Hematopoietic multipotent progenitor cell treated with erythropoietin and hydrocortisone succinate and interleukin-3 and kit ligand, for 6 days (in vitro differentiated cells): ENCODE measurements at regions not wholly inside any gene's neighbourhood (a gene's known extent, or its start where the extent isn't known, plus 50 kb on each side); places are given as distances from the start of the nearest gene placed in this dataset.

Experiments
- DNase-seq: peaks from one replicate; pipeline ENCODE4 v3.0.0-alpha.2; 2015

GRCh38 chr6:169897601-169898358, 146.4 kb downstream of the ERMARD start:
- DNase-seq = no peak

- no peak for DNase-seq
Measured at GRCh38 chr6:169896826-169897456, 145.5 kb downstream of the ERMARD start.

- no peak for DNase-seq
Measured at GRCh38 chr6:169895926-169896761, 144.7 kb downstream of the ERMARD start.

- no peak for DNase-seq
Measured at GRCh38 chr6:169895000-169895759, 143.8 kb downstream of the ERMARD start.

GRCh38 chr6:169894377-169894960, 143.0 kb downstream of the ERMARD start:
- DNase-seq = no peak

GRCh38 chr6:169893624-169894023, 142.2 kb downstream of the ERMARD start:
- no peak for DNase-seq

- no peak for DNase-seq
Measured at GRCh38 chr6:169891846-169892245, 140.4 kb downstream of the ERMARD start.

GRCh38 chr6:169891421-169891820, 140.0 kb downstream of the ERMARD start:
- no peak for DNase-seq

GRCh38 chr6:169890901-169891300, 139.5 kb downstream of the ERMARD start:
- no peak for DNase-seq

GRCh38 chr6:169890049-169890448, 138.6 kb downstream of the ERMARD start:
- no peak for DNase-seq

- DNase-seq = no peak
Measured at GRCh38 chr6:169887529-169888140, 136.2 kb downstream of the ERMARD start.

GRCh38 chr6:169886631-169887227, 135.3 kb downstream of the ERMARD start:
- no peak for DNase-seq

- DNase-seq = no peak
Measured at GRCh38 chr6:169885831-169886230, 134.4 kb downstream of the ERMARD start.

GRCh38 chr6:169885131-169885530, 133.7 kb downstream of the ERMARD start:
- no peak for DNase-seq

GRCh38 chr6:169884158-169884557, 132.7 kb downstream of the ERMARD start:
- DNase-seq = no peak

GRCh38 chr6:169883316-169883715, 131.9 kb downstream of the ERMARD start:
- no peak for DNase-seq

- no peak for DNase-seq
Measured at GRCh38 chr6:169881976-169882375, 130.6 kb downstream of the ERMARD start.

- no peak for DNase-seq
Measured at GRCh38 chr6:169881398-169881797, 130.0 kb downstream of the ERMARD start.

- no peak for DNase-seq
Measured at GRCh38 chr6:169880516-169880915, 129.1 kb downstream of the ERMARD start.

GRCh38 chr6:169869301-169869700, 117.9 kb downstream of the ERMARD start:
- DNase-seq = no peak

GRCh38 chr6:169868458-169868857, 117.0 kb downstream of the ERMARD start:
- DNase-seq = peak; percentile 2

GRCh38 chr6:169867751-169868191, 116.3 kb downstream of the ERMARD start:
- DNase-seq = no peak
